CD4-positive, alpha-beta T cell (primary cell): ENCODE measurements at regions not wholly inside any gene's neighbourhood (a gene's known extent, or its start where the extent isn't known, plus 50 kb on each side); places are given as distances from the start of the nearest gene placed in this dataset.

Source experiments
- ATAC-seq: fragments of 200-7000 bp; cut with Tn5 transposase; one replicate; pipeline ENCODE4 v1.10.0; 2022; ENCODE audit warnings: mild to moderate bottlenecking; ENCODE audit not compliant: poor library complexity
- CTCF ChIA-PET: fragments of 350-600 bp; sonication (Branson Sonifier 250); formaldehyde crosslinking; loops from one replicate; lab custom pipeline; 2021; ENCODE audit warnings: antibody characterized with exemption, inconsistent platforms; lab: Charles Lee
- POLR2A ChIA-PET: fragments of 350-600 bp; sonication (Branson Sonifier 250); formaldehyde crosslinking; loops from one replicate; lab custom pipeline; 2021; ENCODE audit warnings: antibody characterized with exemption, inconsistent platforms; lab: Charles Lee
- DNase-seq, 14 experiments: peaks; one replicate each; pipeline ENCODE4 v3.0.0-alpha.2; 2013 to 2020; ENCODE audit warnings: mixed read lengths in 2 of 14
- H3K27ac ChIP-seq, 2 donors: one replicate each; pipeline versions ENCODE4 v1.5.1 to v1.7.0; 2013; ENCODE audit warnings: low read length in 2 of 2, low read depth in 1 of 2, mild to moderate bottlenecking in 1 of 2
- H3K27me3 ChIP-seq, 2 experiments: 1 replicate in 1 of 2; 2 replicates in 1 of 2; pipeline versions ENCODE4 v1.6.1 to v1.7.0; 2013; ENCODE audit warnings: low read length in 2 of 2, control low read depth in 1 of 2, mild to moderate bottlenecking in 1 of 2, moderate library complexity in 1 of 2; ENCODE audit not compliant: insufficient read depth in 2 of 2, control insufficient read depth in 1 of 2
- H3K36me3 ChIP-seq: one replicate; pipeline ENCODE4 v1.6.1; 2013; ENCODE audit warnings: low read length, control low read depth; ENCODE audit not compliant: insufficient read depth
- H3K4me1 ChIP-seq: one replicate; pipeline ENCODE4 v1.6.1; 2013; ENCODE audit warnings: low read length, control low read depth; ENCODE audit not compliant: insufficient read depth
- H3K4me3 ChIP-seq: one replicate; pipeline ENCODE4 v1.5.1; 2013; ENCODE audit warnings: mild to moderate bottlenecking, low read length, moderate library complexity
- H3K9me3 ChIP-seq, 2 experiments: 1 replicate in 1 of 2; 2 replicates in 1 of 2; pipeline versions ENCODE4 v1.6.1 to v1.7.0; 2013; ENCODE audit warnings: low read length in 2 of 2, mild to moderate bottlenecking in 2 of 2, control low read depth in 1 of 2, moderate library complexity in 1 of 2; ENCODE audit not compliant: control insufficient read depth in 1 of 2, insufficient read depth in 1 of 2
- H3K27ac Mint-ChIP-seq: one replicate; pipeline ENCODE4 v1.8.0; 2020; ENCODE audit warnings: mixed read lengths
- H3K27me3 Mint-ChIP-seq: one replicate; pipeline ENCODE4 v1.8.0; 2021; ENCODE audit warnings: mixed read lengths
- H3K36me3 Mint-ChIP-seq: one replicate; pipeline ENCODE4 v1.8.0; 2021; ENCODE audit warnings: low read depth, mixed read lengths
- H3K4me1 Mint-ChIP-seq: one replicate; pipeline ENCODE4 v1.8.0; 2021; ENCODE audit warnings: low read depth, mixed read lengths
- H3K4me3 Mint-ChIP-seq: one replicate; pipeline ENCODE4 v1.8.0; 2020; ENCODE audit warnings: mild to moderate bottlenecking, mixed read lengths
- H3K9me3 Mint-ChIP-seq: one replicate; pipeline ENCODE4 v1.8.0; 2020; ENCODE audit warnings: mixed read lengths
- intact Hi-C, 2 experiments: fragments of 100-400 bp; cut with DNase I in 1 of 2; cut with micrococcal nuclease in 1 of 2; formaldehyde crosslinking; loops; one replicate each; pipeline versions ENCODE4 v1.15.1 to v1.9.0; 2023 to 2025; cut with DNase I, micrococcal nuclease
- TF ChIP-seq, protein P1 (sequence below): fragments of 200-600 bp; IDR thresholded peaks from one replicate; pipeline ENCODE4 v1.8.0; 2022; ENCODE audit warnings: antibody characterized with exemption, mild to moderate bottlenecking

DNA sequence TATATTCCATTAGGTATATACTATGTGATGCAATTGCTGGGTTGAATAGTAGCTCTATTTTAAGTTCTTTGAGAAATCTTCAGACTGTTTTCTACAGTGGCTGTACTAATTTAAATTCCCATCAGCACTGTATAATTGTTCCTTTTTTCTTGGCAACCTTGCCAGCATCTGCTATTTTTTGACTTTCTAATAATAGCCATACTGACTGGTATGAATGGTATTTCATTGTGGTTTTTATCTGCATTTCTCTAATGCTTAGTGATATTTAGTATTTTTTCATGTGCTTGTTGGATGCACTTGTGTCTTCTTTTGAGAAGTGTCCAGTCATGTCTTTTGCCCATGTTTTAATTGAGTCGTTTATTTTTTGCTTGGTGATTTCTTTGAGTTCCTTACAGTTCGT, 145.1 kb upstream of the PLSCR5 start:
- CTCF ChIA-PET, result no interaction called here
- Mint-ChIP-seq H3K4me3 (no peak overlapping the region), H3K27ac (no peak overlapping the region), H3K27me3 (no peaks in the 10 kb centered on the region), H3K36me3 (no peaks in the 10 kb centered on the region), H3K9me3 (peaks cover 9% of the 10 kb centered on the region), H3K4me1 (no peaks in the 10 kb centered on the region)
- Histone ChIP-seq H3K27me3 (no peaks in the 10 kb centered on the region), H3K9me3 (peaks cover 0 to 4% of the 10 kb centered on the region in 2 experiments), H3K4me3 (no peak overlapping the region), H3K36me3 (no peaks in the 10 kb centered on the region), H3K27ac (no peak overlapping the region), H3K4me1 (no peaks in the 10 kb centered on the region)
- intact Hi-C loops, result no loop called here
- POLR2A ChIA-PET, result no interaction called here
- ATAC-seq, result no peak
- TF ChIP-seq, protein P1, sequence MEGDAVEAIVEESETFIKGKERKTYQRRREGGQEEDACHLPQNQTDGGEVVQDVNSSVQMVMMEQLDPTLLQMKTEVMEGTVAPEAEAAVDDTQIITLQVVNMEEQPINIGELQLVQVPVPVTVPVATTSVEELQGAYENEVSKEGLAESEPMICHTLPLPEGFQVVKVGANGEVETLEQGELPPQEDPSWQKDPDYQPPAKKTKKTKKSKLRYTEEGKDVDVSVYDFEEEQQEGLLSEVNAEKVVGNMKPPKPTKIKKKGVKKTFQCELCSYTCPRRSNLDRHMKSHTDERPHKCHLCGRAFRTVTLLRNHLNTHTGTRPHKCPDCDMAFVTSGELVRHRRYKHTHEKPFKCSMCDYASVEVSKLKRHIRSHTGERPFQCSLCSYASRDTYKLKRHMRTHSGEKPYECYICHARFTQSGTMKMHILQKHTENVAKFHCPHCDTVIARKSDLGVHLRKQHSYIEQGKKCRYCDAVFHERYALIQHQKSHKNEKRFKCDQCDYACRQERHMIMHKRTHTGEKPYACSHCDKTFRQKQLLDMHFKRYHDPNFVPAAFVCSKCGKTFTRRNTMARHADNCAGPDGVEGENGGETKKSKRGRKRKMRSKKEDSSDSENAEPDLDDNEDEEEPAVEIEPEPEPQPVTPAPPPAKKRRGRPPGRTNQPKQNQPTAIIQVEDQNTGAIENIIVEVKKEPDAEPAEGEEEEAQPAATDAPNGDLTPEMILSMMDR, result no peak
- no peak for DNase-seq

- H3K27ac ChIP-seq, result no peak overlapping the region
- H3K9me3 ChIP-seq, result peaks cover 0 to 6% of the 10 kb centered on the region in 2 experiments
- H3K27me3 ChIP-seq, result no peaks in the 10 kb centered on the region
- ChIA-PET CTCF (no interaction called here), POLR2A (no interaction called here)
- DNase-seq (no peak), ATAC-seq (no peak)
- TF ChIP-seq, protein P1, result no peak
- no peak overlapping the region for H3K4me3 ChIP-seq
- intact Hi-C loops, result no loop called here
- H3K27ac Mint-ChIP-seq, result no peak overlapping the region
- H3K36me3 ChIP-seq, result no peaks in the 10 kb centered on the region
- no peaks in the 10 kb centered on the region for H3K27me3 Mint-ChIP-seq
- no peaks in the 10 kb centered on the region for H3K36me3 Mint-ChIP-seq
- no peaks in the 10 kb centered on the region for H3K4me1 ChIP-seq
- H3K9me3 Mint-ChIP-seq, result peaks cover 4% of the 10 kb centered on the region
- no peaks in the 10 kb centered on the region for H3K4me1 Mint-ChIP-seq
- no peak overlapping the region for H3K4me3 Mint-ChIP-seq
Measured at GRCh38 chr3:146747928-146748327, 142.8 kb upstream of the PLSCR5 start.

DNA sequence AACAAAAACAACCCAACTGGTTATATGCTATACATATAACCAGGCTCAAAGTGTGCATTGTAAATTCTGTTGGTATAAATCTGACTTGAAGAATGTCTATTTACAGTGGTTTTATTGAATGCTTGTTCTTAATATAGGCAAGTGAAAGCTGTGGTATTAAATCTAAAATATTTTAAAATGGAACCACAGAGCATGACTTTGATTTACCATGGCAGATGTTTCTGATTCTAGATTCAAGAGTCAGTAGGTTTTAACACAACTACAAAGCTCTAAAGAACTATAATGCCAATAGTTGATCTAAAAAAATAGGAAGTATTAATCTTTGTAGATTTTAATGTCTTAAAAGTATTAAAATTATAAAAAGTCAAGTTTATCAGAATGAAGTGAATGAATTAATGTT, 141.9 kb upstream of the PLSCR5 start:
- Mint-ChIP-seq H3K4me3 (no peak overlapping the region), H3K36me3 (no peaks in the 10 kb centered on the region), H3K27ac (no peak overlapping the region), H3K4me1 (no peaks in the 10 kb centered on the region), H3K27me3 (no peaks in the 10 kb centered on the region), H3K9me3 (peaks cover 4% of the 10 kb centered on the region)
- Histone ChIP-seq H3K4me3 (no peak overlapping the region), H3K9me3 (peaks cover 0 to 6% of the 10 kb centered on the region in 2 experiments), H3K27me3 (no peaks in the 10 kb centered on the region), H3K36me3 (no peaks in the 10 kb centered on the region), H3K4me1 (no peaks in the 10 kb centered on the region), H3K27ac (no peak overlapping the region)
- DNase-seq (no peak), ATAC-seq (no peak)
- TF ChIP-seq, protein P1, result no peak
- CTCF ChIA-PET, result no interaction called here
- POLR2A ChIA-PET, result no interaction called here
- intact Hi-C loops, result no loop called here
